ENCODE measurements at regions not wholly inside any gene's neighbourhood (a gene's known extent, or its start where the extent isn't known, plus 50 kb on each side); places are given as distances from the start of the nearest gene placed in this dataset.

DNA sequence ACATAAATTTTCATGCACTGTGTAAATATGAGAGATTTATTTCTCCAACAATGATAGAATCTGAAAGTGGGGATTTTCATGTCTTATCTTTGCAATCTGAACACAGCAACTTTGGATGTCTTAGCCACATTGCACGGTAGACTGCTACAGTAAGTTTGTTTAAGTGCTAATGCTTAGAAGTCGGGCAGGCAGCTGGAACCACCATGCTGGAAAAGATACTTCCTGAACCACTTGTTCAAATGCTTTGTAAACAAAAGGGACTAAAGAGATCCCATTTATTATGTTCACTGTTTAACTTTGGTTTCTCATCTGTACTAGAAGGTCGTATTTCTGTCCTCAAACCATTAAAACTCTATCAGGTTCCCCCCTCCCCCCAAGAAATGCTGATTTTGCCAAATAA, 555.9 kb upstream of the DIPK2B start:
- TF ChIP-seq, protein P1, sequence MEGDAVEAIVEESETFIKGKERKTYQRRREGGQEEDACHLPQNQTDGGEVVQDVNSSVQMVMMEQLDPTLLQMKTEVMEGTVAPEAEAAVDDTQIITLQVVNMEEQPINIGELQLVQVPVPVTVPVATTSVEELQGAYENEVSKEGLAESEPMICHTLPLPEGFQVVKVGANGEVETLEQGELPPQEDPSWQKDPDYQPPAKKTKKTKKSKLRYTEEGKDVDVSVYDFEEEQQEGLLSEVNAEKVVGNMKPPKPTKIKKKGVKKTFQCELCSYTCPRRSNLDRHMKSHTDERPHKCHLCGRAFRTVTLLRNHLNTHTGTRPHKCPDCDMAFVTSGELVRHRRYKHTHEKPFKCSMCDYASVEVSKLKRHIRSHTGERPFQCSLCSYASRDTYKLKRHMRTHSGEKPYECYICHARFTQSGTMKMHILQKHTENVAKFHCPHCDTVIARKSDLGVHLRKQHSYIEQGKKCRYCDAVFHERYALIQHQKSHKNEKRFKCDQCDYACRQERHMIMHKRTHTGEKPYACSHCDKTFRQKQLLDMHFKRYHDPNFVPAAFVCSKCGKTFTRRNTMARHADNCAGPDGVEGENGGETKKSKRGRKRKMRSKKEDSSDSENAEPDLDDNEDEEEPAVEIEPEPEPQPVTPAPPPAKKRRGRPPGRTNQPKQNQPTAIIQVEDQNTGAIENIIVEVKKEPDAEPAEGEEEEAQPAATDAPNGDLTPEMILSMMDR (conservative IDR thresholded peaks at IDR 0.05; ENCODE audit: low read depth), result no peak
- ChIA-PET POLR2A (ENCODE audit: low non-redundant PET) (no interaction called here), CTCF (interaction anchor here (0.5 kb wide), 1 partner anchor 210 kb away, joined by 3 read pairs; no protein-coding TSS in a partner anchor)
- no peak overlapping the region for H3K27ac ChIP-seq
- DNase-seq (ENCODE audit: low spot score), result no peak

DNA sequence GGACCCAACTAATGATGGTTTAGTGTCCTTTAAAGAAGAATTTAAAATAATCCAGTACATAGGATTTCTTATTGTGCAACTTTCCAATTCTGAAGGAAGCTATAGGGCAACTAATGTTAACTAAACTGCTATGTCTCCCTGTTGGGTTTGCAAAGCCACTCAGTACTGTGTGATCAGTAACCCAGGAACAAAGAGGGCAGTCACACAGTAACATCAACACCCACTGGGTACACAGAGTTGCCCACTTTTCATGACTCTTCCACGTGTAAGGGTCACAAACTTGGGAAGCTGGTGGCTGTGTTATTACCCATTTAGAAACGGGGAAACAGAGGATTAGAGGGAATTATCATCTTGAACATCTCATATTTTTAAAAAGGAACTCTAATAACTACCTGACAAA, 555.0 kb upstream of the DIPK2B start:
- ChIA-PET CTCF (no interaction called here), POLR2A (ENCODE audit: low non-redundant PET) (no interaction called here)
- no peak overlapping the region for H3K27ac ChIP-seq
- DNase-seq (ENCODE audit: low spot score), result no peak
- TF ChIP-seq, protein P1 (conservative IDR thresholded peaks at IDR 0.05; ENCODE audit: low read depth), result no peak

DNA sequence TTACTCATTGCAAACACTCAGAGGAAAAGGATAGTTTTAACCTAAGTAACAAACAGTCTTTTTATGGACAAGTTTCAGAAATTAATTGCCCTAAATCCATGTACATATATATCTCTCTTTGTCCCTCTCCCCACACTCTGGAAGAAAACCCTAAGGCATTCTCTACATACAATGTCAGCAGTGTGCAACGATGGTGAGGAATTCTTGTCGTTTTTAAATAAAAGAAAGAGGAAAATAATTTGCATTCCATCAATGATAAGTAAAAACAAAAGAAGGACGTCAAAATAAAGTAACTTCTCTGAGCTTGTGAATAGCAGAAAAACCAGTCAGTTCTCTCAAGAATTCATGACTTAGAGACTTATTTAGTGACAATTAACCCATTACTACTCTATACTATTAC, 550.5 kb upstream of the DIPK2B start:
- ChIA-PET CTCF (interaction anchor here (0.6 kb wide), 1 partner anchor 422 kb away, joined by 3 read pairs; no protein-coding TSS in a partner anchor), POLR2A (ENCODE audit: low non-redundant PET) (no interaction called here)
- no peak overlapping the region for H3K27ac ChIP-seq

DNA sequence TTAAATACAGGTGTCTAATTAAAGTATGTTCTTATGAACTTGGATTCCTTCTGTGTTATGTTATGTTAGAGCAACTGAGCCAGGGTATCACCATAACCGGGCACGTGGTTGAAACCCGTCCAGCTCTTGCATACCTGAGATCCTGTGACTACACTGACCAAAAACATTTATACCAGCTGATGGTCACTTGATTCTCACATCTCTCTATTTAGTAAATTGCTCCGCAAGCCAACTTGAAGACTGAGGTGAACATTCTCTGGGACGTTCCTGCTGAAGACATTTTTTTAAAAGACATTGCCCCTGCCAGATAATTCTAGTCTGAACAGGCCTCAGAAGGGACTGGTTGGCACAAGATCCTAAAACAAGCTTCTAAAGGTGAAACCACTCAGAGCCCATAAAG, 550.0 kb upstream of the DIPK2B start:
- CTCF ChIA-PET, result no interaction called here
- DNase-seq (ENCODE audit: low spot score), result no peak
- H3K27ac ChIP-seq, result no peak overlapping the region
- TF ChIP-seq, protein P1 (conservative IDR thresholded peaks at IDR 0.05; ENCODE audit: low read depth), result no peak
- POLR2A ChIA-PET (ENCODE audit: low non-redundant PET), result no interaction called here

More for the DNA sequence above, 550.5 kb upstream of the DIPK2B start:
- no peak for DNase-seq (ENCODE audit: low spot score)
- TF ChIP-seq, protein P1 (conservative IDR thresholded peaks at IDR 0.05; ENCODE audit: low read depth), result no peak

DNA sequence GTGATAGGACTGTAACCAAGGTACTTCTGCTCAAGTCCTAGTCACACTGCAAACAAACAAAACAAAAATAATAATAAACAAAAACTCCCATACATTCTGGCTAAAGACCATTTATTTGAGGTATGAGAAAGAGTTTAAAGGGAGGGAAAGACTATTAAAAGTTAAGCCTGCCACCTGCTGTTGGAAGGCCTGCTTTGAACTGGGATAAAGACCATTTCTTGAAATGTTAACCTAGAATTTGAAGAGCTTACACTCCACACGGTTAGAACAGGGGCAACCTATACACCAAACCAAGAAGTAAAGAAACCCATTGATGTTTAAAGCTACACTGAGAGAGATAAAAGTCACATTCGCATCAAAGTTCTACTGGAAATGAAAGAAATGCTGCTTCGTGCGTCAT, 548.7 kb upstream of the DIPK2B start:
- no peak overlapping the region for H3K27ac ChIP-seq
- TF ChIP-seq, protein P1 (conservative IDR thresholded peaks at IDR 0.05; ENCODE audit: low read depth), result no peak
- ChIA-PET CTCF (no interaction called here), POLR2A (ENCODE audit: low non-redundant PET) (no interaction called here)
- DNase-seq (ENCODE audit: low spot score), result no peak

DNA sequence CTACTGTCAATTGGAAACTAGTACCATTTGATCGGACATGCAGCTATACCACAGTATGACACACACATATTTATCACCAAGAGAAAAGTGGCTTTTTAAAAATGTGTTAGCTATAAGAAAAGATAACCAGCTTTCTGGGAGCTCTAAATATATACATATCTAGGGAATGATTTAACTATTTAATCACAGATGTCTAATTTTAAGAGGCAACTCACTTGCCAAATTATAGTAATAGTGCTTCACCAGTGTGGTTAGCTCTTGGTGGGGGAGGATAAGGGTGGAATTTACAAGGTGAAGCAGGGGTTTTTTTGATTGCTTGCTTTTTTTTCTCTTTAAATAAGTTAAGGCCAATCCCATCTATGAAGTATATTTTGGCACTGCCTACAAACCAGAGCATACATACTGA, 547.7 kb upstream of the DIPK2B start:
- TF ChIP-seq, protein P1 (conservative IDR thresholded peaks at IDR 0.05; ENCODE audit: low read depth), result no peak
- ChIA-PET CTCF (no interaction called here), POLR2A (ENCODE audit: low non-redundant PET) (no interaction called here)
- DNase-seq (ENCODE audit: low spot score), result no peak
- H3K27ac ChIP-seq, result no peak overlapping the region

DNA sequence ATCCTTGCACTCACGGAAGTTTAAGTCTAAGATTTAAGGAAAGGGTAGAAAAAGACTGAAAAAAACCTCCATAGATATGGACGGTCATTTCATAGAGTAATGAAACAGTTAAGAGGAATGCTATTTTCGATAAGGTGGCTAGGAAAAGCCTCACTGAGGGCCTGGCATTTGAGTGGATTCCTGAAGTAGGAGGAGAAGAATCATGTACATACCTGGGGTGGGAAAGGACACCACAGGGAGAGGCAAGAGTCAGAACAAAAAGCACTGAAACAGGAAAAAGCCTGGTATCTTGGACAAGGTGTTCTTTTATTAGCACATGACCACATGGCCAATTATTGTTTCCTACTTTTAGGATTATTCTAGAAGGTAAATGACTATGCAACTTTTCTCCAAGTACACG, 547.2 kb upstream of the DIPK2B start:
- H3K27ac ChIP-seq, result no peak overlapping the region
- TF ChIP-seq, protein P1 (conservative IDR thresholded peaks at IDR 0.05; ENCODE audit: low read depth), result no peak
- CTCF ChIA-PET, result no interaction called here
- POLR2A ChIA-PET (ENCODE audit: low non-redundant PET), result no interaction called here
- no peak for DNase-seq (ENCODE audit: low spot score)

Measured in RWPE1 (cell line).